Activated CD4-positive, CD25-positive, alpha-beta regulatory T cell treated with anti-CD3 and anti-CD28 coated beads, Interleukin-2, amount 50 U/mL, for 72 hours (primary cell): ENCODE measurements at regions not wholly inside any gene's neighbourhood (a gene's known extent, or its start where the extent isn't known, plus 50 kb on each side); places are given as distances from the start of the nearest gene placed in this dataset.
"Not testable (repeated sequence)": the region's sequence is repeated elsewhere in the genome, so short reads cannot be mapped to it uniquely, and the experiment has no call there.

Experiments used
- DNase-seq: peaks from one replicate; pipeline ENCODE4 v3.0.0; 2021

- no peak for DNase-seq
These were observed 1196.4 kb downstream of the VRK1 start for GRCh38 chr14:97993508-97994019.

- DNase-seq, result no peak
These were observed 1196.9 kb downstream of the VRK1 start for GRCh38 chr14:97994020-97994531.

- no peak for DNase-seq
These were observed 1197.9 kb downstream of the VRK1 start for GRCh38 chr14:97995038-97995437.

- no peak for DNase-seq
These were observed 1198.3 kb downstream of the VRK1 start for GRCh38 chr14:97995531-97995930.

- no peak for DNase-seq
These were observed 1208.8 kb downstream of the VRK1 start for GRCh38 chr14:98006008-98006407.

- DNase-seq, result no peak
These were observed 1211.4 kb downstream of the VRK1 start for GRCh38 chr14:98008381-98009113.

GRCh38 chr14:98009177-98009576, 1212.0 kb downstream of the VRK1 start:
- not testable (repeated sequence) for DNase-seq

- DNase-seq, result no peak
These were observed 1213.6 kb downstream of the VRK1 start for GRCh38 chr14:98010784-98011183.

- DNase-seq, result no peak
These were observed 1217.9 kb downstream of the VRK1 start for GRCh38 chr14:98014851-98015615.

- DNase-seq, result no peak
These were observed 1218.7 kb downstream of the VRK1 start for GRCh38 chr14:98015921-98016320.

- DNase-seq, result no peak
These were observed 1221.4 kb downstream of the VRK1 start for GRCh38 chr14:98018628-98019027.

- DNase-seq, result no peak
These were observed 1225.6 kb downstream of the VRK1 start for GRCh38 chr14:98022541-98023520.

GRCh38 chr14:98028162-98028561, 1231.0 kb downstream of the VRK1 start:
- no peak for DNase-seq

- DNase-seq, result no peak
These were observed 1236.6 kb downstream of the BCL11B start for GRCh38 chr14:98035396-98035795.

- no peak for DNase-seq
These were observed 1234.2 kb downstream of the BCL11B start for GRCh38 chr14:98037831-98038230.

- no peak for DNase-seq
These were observed 1215.1 kb downstream of the BCL11B start for GRCh38 chr14:98056946-98057345.

- no peak for DNase-seq
These were observed 1212.9 kb downstream of the BCL11B start for GRCh38 chr14:98059106-98059505.

GRCh38 chr14:98062083-98062482, 1209.9 kb downstream of the BCL11B start:
- DNase-seq, result no peak

- DNase-seq, result no peak
These were observed 1202.3 kb downstream of the BCL11B start for GRCh38 chr14:98069712-98070171.

GRCh38 chr14:98070536-98070935, 1201.5 kb downstream of the BCL11B start:
- no peak for DNase-seq

- DNase-seq, result no peak
These were observed 1197.9 kb downstream of the BCL11B start for GRCh38 chr14:98074111-98074510.

GRCh38 chr14:98077176-98077575, 1194.8 kb downstream of the BCL11B start:
- DNase-seq, result no peak

- DNase-seq, result no peak
These were observed 1189.2 kb downstream of the BCL11B start for GRCh38 chr14:98082833-98083232.
